Gastrocnemius medialis (tissue), 4 donors: ENCODE measurements at regions not wholly inside any gene's neighbourhood (a gene's known extent, or its start where the extent isn't known, plus 50 kb on each side); places are given as distances from the start of the nearest gene placed in this dataset.

Experiments used
- ATAC-seq, 2 donors: fragments of 150-250 bp; one replicate each; pipeline ENCODE4 v1.9.1; 2016
- DNase-seq, 2 donors: peaks; one replicate each; pipeline ENCODE4 v3.0.0-alpha.2; 2019
- H3K27ac ChIP-seq, 4 donors: fragments of 200-600 bp; sonication (generic); 1 replicate in 1 of 4; 2 replicates in 3 of 4; pipeline ENCODE4 v1.5.1; 2016 to 2018; ENCODE audit warnings: mild to moderate bottlenecking in 2 of 4, moderate library complexity in 1 of 4
- H3K27me3 ChIP-seq, 3 donors: fragments of 200-600 bp; sonication (generic) in 2 of 3; 1 replicate in 1 of 3; 2 replicates in 2 of 3; pipeline versions ENCODE4 v1.5.1 to v1.6.0; 2016 to 2019; ENCODE audit warnings: mild to moderate bottlenecking in 1 of 3, moderate library complexity in 1 of 3
- H3K36me3 ChIP-seq, 2 donors: fragments of 200-600 bp; sonication (generic) in 1 of 2; one replicate each; pipeline ENCODE4 v1.5.1; 2017 to 2018
- H3K4me1 ChIP-seq, 2 donors: fragments of 200-600 bp; sonication (generic) in 1 of 2; one replicate each; pipeline ENCODE4 v1.5.1; 2016 to 2017; ENCODE audit warnings: mild to moderate bottlenecking in 2 of 2
- H3K4me3 ChIP-seq, 4 donors: fragments of 200-600 bp; sonication (generic) in 3 of 4; 1 replicate in 1 of 4; 2 replicates in 3 of 4; pipeline ENCODE4 v1.5.1; 2016 to 2019; ENCODE audit warnings: mild to moderate bottlenecking in 2 of 4
- H3K9me3 ChIP-seq, 3 donors: fragments of 200-600 bp; sonication (generic) in 2 of 3; 1 replicate in 1 of 3; 2 replicates in 2 of 3; pipeline ENCODE4 v1.5.1; 2016 to 2019
- CTCF ChIP-seq, 5 experiments: fragments of 450-650 bp in 3 of 5; fragments of 200-600 bp in 2 of 5; sonication (generic) in 2 of 5; IDR thresholded peaks in 4 of 5; conservative IDR thresholded peaks in 1 of 5; 1 replicate in 4 of 5; 2 replicates in 1 of 5; pipeline ENCODE4 v1.5.1; 2016 to 2019; ENCODE audit warnings: antibody characterized with exemption in 5 of 5, mild to moderate bottlenecking in 3 of 5, moderate library complexity in 3 of 5
- POLR2A ChIP-seq, 2 donors: fragments of 450-650 bp; IDR thresholded peaks; one replicate each; pipeline ENCODE4 v1.6.1; 2017; ENCODE audit warnings: antibody characterized with exemption in 2 of 2, mild to moderate bottlenecking in 2 of 2, moderate library complexity in 2 of 2
- in situ Hi-C, 4 donors: fragments of 200-750 bp; cut with MboI; loops; one replicate each; pipeline versions ENCODE4 v1.15.0 to v1.8.0; 2017; ENCODE audit warnings: low sequenced_read_pairs in 4 of 4
- intact Hi-C: fragments of 100-400 bp; cut with DNase I; formaldehyde crosslinking; loops from one replicate; pipeline ENCODE4 v1.15.1; 2023; ENCODE audit warnings: low total_unique reads

GRCh38 chr21:28263974-28264373 is 728.7 kb downstream of the LTN1 start:
- Histone ChIP-seq H3K27me3 (no peaks in the 10 kb centered on the region), H3K36me3 (no peaks in the 10 kb centered on the region), H3K4me3 (no peak overlapping the region), H3K9me3 (no peaks in the 10 kb centered on the region), H3K27ac (no peak overlapping the region), H3K4me1 (no peaks in the 10 kb centered on the region)
- no peak for ATAC-seq
- TF ChIP-seq POLR2A (IDR thresholded peaks at IDR 0.05) (no peak), CTCF (IDR thresholded peaks at IDR 0.05 in 4 of 5, conservative IDR thresholded peaks at IDR 0.05 in 1 of 5) (no peak)
- in situ Hi-C loops = no loop called here
- intact Hi-C loops = no loop called here
- no peak for DNase-seq

- intact Hi-C loops (no loop called here), in situ Hi-C loops (no loop called here)
- H3K4me1 ChIP-seq = no peaks in the 10 kb centered on the region
- no peaks in the 10 kb centered on the region for H3K9me3 ChIP-seq
- no peak for ATAC-seq
- no peaks in the 10 kb centered on the region for H3K27me3 ChIP-seq
- TF ChIP-seq POLR2A (IDR thresholded peaks at IDR 0.05) (no peak), CTCF (IDR thresholded peaks at IDR 0.05 in 4 of 5, conservative IDR thresholded peaks at IDR 0.05 in 1 of 5) (no peak)
- H3K4me3 ChIP-seq = no peak overlapping the region
- no peaks in the 10 kb centered on the region for H3K36me3 ChIP-seq
- no peak overlapping the region for H3K27ac ChIP-seq
- no peak for DNase-seq
Observed at GRCh38 chr21:28261298-28261697, 731.4 kb downstream of the LTN1 start.

GRCh38 chr21:28257276-28257675 is 735.4 kb downstream of the LTN1 start:
- no peak for ATAC-seq
- DNase-seq = no peak
- no peak overlapping the region for H3K4me3 ChIP-seq
- H3K27me3 ChIP-seq = no peaks in the 10 kb centered on the region
- intact Hi-C loops = no loop called here
- H3K9me3 ChIP-seq = no peaks in the 10 kb centered on the region
- no peak for TF ChIP-seq CTCF (IDR thresholded peaks at IDR 0.05 in 4 of 5, conservative IDR thresholded peaks at IDR 0.05 in 1 of 5)
- no peak for TF ChIP-seq POLR2A (IDR thresholded peaks at IDR 0.05)
- no peaks in the 10 kb centered on the region for H3K36me3 ChIP-seq
- no peak overlapping the region for H3K27ac ChIP-seq
- in situ Hi-C loops = no loop called here
- H3K4me1 ChIP-seq = no peaks in the 10 kb centered on the region

- H3K36me3 ChIP-seq = no peaks in the 10 kb centered on the region
- no peak overlapping the region for H3K4me3 ChIP-seq
- no peak for TF ChIP-seq POLR2A (IDR thresholded peaks at IDR 0.05)
- no peak for TF ChIP-seq CTCF (IDR thresholded peaks at IDR 0.05 in 4 of 5, conservative IDR thresholded peaks at IDR 0.05 in 1 of 5)
- H3K27me3 ChIP-seq = no peaks in the 10 kb centered on the region
- in situ Hi-C loops = no loop called here
- no peaks in the 10 kb centered on the region for H3K4me1 ChIP-seq
- H3K9me3 ChIP-seq = no peaks in the 10 kb centered on the region
- intact Hi-C loops = no loop called here
- DNase-seq (no peak), ATAC-seq (no peak)
- no peak overlapping the region for H3K27ac ChIP-seq
Observed at GRCh38 chr21:28256837-28257236, 735.8 kb downstream of the LTN1 start.

- no peak overlapping the region for H3K4me3 ChIP-seq
- no peaks in the 10 kb centered on the region for H3K36me3 ChIP-seq
- H3K27me3 ChIP-seq = no peaks in the 10 kb centered on the region
- no peak for TF ChIP-seq CTCF (IDR thresholded peaks at IDR 0.05 in 4 of 5, conservative IDR thresholded peaks at IDR 0.05 in 1 of 5)
- no peak for TF ChIP-seq POLR2A (IDR thresholded peaks at IDR 0.05)
- intact Hi-C loops = no loop called here
- no peaks in the 10 kb centered on the region for H3K4me1 ChIP-seq
- DNase-seq (no peak), ATAC-seq (no peak)
- H3K9me3 ChIP-seq = no peaks in the 10 kb centered on the region
- no peak overlapping the region for H3K27ac ChIP-seq
- in situ Hi-C loops = no loop called here
Observed at GRCh38 chr21:28256420-28256831, 736.3 kb downstream of the LTN1 start.
